Kidney capillary endothelial cell (primary cell): ENCODE measurements at regions not wholly inside any gene's neighbourhood (a gene's known extent, or its start where the extent isn't known, plus 50 kb on each side); places are given as distances from the start of the nearest gene placed in this dataset.
A peak's percentile ranks its signal among the peaks of the same experiment; 100 is the strongest.
"Not testable (repeated sequence)": the region's sequence is repeated elsewhere in the genome, so short reads cannot be mapped to it uniquely, and the experiment has no call there.

Experiments used
- DNase-seq: peaks from one replicate; pipeline ENCODE4 v3.0.0-alpha.2; 2018; ENCODE audit warnings: low spot score

- DNase-seq: peak; percentile 35
These were observed 627.9 kb upstream of the RORB start for GRCh38 chr9:73869264-73869663.

DNA sequence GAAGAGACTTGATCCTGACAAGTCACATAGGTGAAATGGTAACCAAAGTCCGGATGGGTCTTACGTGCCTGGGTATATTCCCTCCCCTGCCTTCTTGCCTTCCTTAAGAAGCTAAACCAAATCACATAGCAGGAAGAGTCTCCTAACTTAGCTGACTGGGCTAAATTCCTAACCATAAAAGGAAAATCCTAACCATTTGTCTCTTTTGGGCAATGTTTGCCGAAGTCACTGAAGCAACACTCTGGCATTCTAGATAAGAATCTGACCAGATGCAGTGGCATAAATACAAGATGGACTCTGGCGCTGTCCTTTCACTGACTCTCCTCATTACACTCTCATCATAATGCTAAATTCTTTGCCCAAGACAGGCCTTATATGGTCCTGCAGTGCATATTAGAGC lies 625.5 kb upstream of the RORB start:
- DNase-seq: no peak

- no peak for DNase-seq
These were observed 624.4 kb upstream of the RORB start for GRCh38 chr9:73872701-73873100.

DNA sequence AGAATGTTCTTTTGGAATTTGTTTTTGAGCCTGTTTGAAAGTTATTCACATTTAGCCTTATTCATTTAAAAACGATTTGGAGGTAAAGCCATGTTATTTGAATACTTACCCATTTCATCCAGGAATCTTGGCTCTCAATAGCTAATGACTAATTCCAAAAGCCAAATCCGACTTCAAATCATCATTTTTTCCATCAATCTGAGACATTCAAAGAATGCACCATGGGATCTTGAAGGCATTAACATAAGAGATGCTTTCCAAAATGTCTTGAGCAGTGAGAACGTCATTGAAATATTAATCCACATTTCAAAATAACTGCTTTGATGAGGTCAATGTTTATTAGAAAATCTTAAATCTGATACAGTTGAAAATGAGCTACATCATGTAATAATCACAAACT lies 617.0 kb upstream of the RORB start:
- no peak for DNase-seq

GRCh38 chr9:73889023-73889422 lies 608.1 kb upstream of the RORB start:
- DNase-seq: no peak

DNA sequence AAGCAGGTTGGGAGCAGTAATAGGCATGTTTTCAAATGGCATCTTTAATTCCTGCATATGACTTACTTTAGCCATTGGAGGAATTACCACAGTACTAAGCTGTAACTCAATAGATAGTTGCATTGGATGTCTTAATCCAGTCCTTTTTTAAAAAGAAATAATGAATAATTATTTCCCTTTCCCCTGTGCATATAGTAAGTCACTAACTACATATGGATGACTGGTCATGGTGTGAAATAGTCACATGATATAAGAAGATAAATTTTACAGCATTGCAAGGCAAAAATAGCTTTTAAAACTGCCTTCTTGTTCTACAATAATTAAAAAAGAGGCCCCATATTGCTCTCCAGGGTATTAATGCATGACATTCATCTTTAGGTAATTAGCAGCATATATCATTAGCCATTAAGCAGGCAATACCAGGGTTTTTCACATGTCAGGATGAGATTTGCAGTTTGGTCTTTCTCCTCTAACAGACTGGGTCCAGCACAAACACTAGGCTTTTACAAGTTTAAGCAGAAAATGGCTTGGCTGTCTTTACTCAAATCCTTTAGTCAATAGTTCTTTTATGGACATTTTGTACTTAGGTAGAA lies 606.4 kb upstream of the RORB start:
- DNase-seq: no peak

GRCh38 chr9:73892335-73892734 lies 604.8 kb upstream of the RORB start:
- no peak for DNase-seq

- no peak for DNase-seq
These were observed 603.9 kb upstream of the RORB start for GRCh38 chr9:73893230-73893629.

- no peak for DNase-seq
These were observed 601.1 kb upstream of the RORB start for GRCh38 chr9:73896061-73896460.

DNA sequence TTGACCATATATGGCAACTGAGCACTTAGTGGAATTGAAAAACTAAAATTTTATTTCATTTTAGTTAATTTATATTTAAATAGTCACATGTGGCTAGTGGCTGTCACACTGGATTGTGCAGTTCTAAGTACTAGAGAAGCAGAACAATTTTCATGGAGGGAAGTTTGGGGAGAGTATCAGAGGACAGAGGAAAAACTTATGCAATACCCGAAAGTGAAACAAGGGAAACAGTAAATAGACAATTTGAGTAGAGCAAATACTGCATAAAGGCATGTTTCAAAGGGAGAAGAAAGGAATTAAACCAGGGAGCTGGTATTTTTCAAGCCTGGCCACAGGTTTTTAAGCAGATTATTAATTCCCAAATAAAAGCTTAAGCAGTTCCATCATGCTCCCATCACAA lies 590.5 kb upstream of the RORB start:
- DNase-seq: no peak

GRCh38 chr9:73911804-73912203 lies 585.3 kb upstream of the RORB start:
- DNase-seq: no peak

- no peak for DNase-seq
These were observed 581.0 kb upstream of the RORB start for GRCh38 chr9:73916016-73916673.

- DNase-seq: no peak
These were observed 577.4 kb upstream of the RORB start for GRCh38 chr9:73919712-73920111.

DNA sequence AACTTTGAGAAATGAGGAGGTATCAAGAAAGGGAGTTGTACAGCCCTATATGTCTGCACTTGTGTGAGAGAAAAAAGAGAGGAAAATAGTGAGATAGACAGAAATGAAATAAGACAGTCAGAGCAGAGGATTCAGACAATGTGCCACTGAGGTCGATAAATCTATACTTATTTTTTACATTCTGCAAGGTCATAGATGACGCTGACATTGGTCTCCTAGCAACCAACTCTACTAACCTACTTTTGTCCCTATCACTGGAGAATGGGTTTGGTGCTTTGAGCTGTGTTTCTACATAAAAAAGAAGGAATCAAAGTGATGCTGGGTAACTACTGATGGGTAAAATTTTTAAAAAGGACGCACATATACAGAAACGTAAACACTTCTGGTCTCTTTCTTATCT lies 573.3 kb upstream of the RORB start:
- no peak for DNase-seq

DNA sequence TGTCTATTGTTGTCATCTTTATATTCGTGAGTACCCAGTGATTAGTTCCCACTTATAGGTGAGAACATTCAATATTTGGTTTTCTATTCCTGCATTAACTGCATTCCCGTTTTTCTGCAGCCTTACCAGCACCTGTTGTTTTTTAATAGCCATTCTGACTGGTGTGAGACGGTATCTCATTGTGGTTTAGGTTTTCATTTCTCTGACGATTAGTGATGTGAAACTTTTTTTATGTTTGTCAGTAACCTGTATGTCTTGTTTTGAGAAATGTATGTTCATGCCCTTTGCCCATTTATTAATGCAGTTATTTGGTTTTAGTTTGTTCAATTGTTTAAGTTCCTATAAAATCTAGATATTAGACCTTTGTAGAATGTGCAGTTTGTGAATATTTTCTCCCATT lies 546.0 kb upstream of the RORB start:
- no peak for DNase-seq

- no peak for DNase-seq
These were observed 534.3 kb upstream of the RORB start for GRCh38 chr9:73962792-73963191.

- DNase-seq: no peak
These were observed 527.2 kb upstream of the RORB start for GRCh38 chr9:73969936-73970335.

GRCh38 chr9:73976424-73976823 lies 520.7 kb upstream of the RORB start:
- not testable (repeated sequence) for DNase-seq

DNA sequence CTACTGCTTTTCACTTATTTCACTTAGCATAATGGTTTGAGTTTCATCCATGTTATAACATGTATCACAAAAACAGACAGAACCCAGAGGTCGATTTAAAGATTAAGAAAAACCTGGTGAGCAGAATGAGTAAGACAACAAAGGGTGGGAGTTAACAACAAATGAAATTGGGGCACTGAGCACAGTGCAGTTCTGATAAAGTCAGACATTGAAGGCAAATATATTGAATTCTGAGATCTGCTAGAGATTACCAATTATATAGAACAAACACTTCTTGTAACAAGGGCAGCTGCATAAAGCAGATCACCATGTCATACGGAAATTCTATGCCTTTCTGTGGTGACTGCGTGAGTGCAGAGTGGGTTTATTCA lies 517.3 kb upstream of the RORB start:
- DNase-seq: no peak

GRCh38 chr9:73980754-73981153 lies 516.4 kb upstream of the RORB start:
- no peak for DNase-seq

GRCh38 chr9:73981405-73981804 lies 515.7 kb upstream of the RORB start:
- no peak for DNase-seq

DNA sequence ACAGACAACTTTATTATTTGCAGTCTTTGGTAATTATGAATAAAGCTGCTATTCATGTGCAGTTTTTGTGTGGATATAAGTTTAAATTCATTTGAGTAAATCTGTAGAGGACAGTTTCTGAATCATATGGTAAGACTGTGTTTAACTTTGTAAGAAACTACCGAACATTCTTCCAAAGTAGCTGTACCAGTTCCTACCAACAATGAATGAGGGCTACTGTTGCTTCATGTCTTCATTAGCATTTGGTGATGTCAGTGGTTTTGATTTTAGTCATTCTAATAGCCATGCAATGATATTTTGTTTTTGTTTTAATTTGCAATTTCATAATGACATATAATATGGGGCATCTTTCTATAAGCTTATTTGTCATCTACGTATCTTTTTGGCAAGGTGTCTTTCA lies 501.3 kb upstream of the RORB start:
- no peak for DNase-seq

DNA sequence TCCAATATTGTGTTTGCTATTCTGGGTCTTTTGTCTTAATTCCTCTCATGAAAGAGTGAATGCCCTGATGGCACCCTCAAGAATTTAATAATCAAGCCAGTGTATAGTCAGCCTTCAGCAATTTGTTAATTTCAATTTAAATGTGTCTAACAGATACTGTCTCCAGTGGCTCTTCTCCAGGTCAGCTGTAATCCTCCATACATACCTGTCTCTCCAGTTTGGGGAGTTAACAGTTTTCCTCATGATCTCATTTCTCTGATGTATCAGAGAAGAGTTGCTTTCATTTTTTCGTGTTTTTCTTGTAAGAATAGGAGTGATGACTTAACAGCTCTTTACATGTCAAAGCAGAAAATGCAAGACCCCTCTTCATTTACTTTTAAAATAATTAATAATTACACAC lies 500.3 kb upstream of the RORB start:
- DNase-seq: no peak

- DNase-seq: no peak
These were observed 495.8 kb upstream of the RORB start for GRCh38 chr9:74001382-74001781.
